Activated naive CD8-positive, alpha-beta T cell treated with anti-CD3 and anti-CD28 coated beads for 36 hours (primary cell): ENCODE measurements at regions not wholly inside any gene's neighbourhood (a gene's known extent, or its start where the extent isn't known, plus 50 kb on each side); places are given as distances from the start of the nearest gene placed in this dataset.

Experiments
- DNase-seq: peaks from one replicate; pipeline ENCODE4 v3.0.0; 2021
- H3K27ac Mint-ChIP-seq: one replicate; pipeline ENCODE4 v1.8.0; 2022; ENCODE audit warnings: mild to moderate bottlenecking, moderate library complexity, mixed read lengths
- H3K27me3 Mint-ChIP-seq: one replicate; pipeline ENCODE4 v1.8.0; 2022; ENCODE audit warnings: mild to moderate bottlenecking, mixed read lengths
- H3K36me3 Mint-ChIP-seq: one replicate; pipeline ENCODE4 v1.8.0; 2021; ENCODE audit warnings: mild to moderate bottlenecking, mixed read lengths
- H3K4me1 Mint-ChIP-seq: one replicate; pipeline ENCODE4 v1.8.0; 2021; ENCODE audit warnings: mixed read lengths
- H3K4me3 Mint-ChIP-seq: one replicate; pipeline ENCODE4 v1.8.0; 2022; ENCODE audit warnings: mild to moderate bottlenecking, moderate library complexity, mixed read lengths
- H3K9me3 Mint-ChIP-seq: one replicate; pipeline ENCODE4 v1.8.0; 2022; ENCODE audit warnings: mixed read lengths

GRCh38 chr15:96553451-96553850, 223.0 kb downstream of the NR2F2 start:
- DNase-seq: no peak
- no peak overlapping the region for H3K27ac Mint-ChIP-seq
- no peaks in the 10 kb centered on the region for H3K4me1 Mint-ChIP-seq
- no peaks in the 10 kb centered on the region for H3K9me3 Mint-ChIP-seq
- no peaks in the 10 kb centered on the region for H3K27me3 Mint-ChIP-seq
- no peaks in the 10 kb centered on the region for H3K36me3 Mint-ChIP-seq
- no peak overlapping the region for H3K4me3 Mint-ChIP-seq

DNA sequence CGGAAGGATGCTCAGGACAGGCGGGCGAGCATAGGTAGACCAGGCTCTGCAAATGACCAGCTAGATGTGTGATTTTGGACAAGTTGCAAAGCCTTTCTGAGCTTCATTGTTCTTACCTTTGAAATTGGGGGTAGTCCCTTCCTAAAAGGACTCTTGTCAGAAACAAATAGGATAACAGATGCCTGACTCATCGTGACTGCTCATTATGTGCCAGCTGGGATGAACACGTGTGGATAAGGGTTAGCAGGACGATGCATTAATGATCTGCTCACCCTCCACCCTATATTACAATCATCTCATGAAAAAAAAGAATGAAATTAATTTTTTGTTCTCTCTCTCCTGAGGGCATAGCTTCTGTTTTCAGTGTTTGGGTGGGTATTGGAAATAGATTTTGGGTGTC, 223.4 kb downstream of the NR2F2 start:
- Mint-ChIP-seq H3K9me3 (no peaks in the 10 kb centered on the region), H3K4me1 (no peaks in the 10 kb centered on the region), H3K4me3 (no peak overlapping the region), H3K36me3 (no peaks in the 10 kb centered on the region), H3K27ac (no peak overlapping the region), H3K27me3 (no peaks in the 10 kb centered on the region)
- no peak for DNase-seq

DNA sequence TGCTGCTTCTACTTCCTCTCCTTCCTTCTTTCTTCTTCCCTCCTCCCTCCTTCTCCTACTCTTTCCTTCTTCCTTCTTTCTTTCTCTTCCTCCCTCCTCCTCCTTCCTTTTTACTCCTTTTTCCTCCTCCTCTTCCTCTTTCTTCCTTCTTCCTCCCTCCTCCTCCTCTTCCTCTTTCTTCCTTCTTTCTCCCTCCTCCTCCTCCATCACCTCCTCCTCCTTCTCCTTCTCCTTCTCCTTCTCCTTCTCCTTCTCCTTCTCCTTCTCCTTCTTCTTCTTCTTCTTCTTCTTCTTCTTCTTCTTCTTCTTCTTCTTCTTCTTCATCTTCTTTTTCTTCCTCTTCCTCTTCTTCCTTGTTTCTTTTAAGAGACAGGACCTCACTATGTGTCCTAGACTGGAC, 224.0 kb downstream of the NR2F2 start:
- no peak for DNase-seq
- no peaks in the 10 kb centered on the region for H3K36me3 Mint-ChIP-seq
- no peaks in the 10 kb centered on the region for H3K9me3 Mint-ChIP-seq
- no peaks in the 10 kb centered on the region for H3K4me1 Mint-ChIP-seq
- no peak overlapping the region for H3K27ac Mint-ChIP-seq
- no peak overlapping the region for H3K4me3 Mint-ChIP-seq
- no peaks in the 10 kb centered on the region for H3K27me3 Mint-ChIP-seq

DNA sequence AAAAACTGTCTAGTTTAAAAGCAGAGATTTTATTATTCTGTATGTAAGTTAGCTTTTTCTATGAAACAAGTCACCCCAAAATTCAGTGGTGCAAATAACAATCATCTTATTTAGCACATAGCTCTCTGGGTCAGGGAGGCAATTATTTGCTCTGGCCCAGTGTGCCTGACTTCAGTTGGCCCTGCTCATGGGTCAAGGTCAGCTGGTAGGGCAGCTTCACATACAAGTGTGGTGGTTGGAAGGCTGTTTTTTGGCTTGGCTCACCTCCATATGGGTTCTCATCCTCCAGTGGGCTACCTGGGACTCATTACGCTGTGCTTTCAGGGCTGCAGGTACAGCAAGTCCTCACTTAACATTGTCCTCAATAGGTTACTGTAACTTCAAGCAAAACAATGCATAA, 228.6 kb downstream of the NR2F2 start:
- no peaks in the 10 kb centered on the region for H3K4me1 Mint-ChIP-seq
- H3K27ac Mint-ChIP-seq: no peak overlapping the region
- peaks cover 6% of the 10 kb centered on the region for H3K9me3 Mint-ChIP-seq
- no peaks in the 10 kb centered on the region for H3K36me3 Mint-ChIP-seq
- H3K27me3 Mint-ChIP-seq: no peaks in the 10 kb centered on the region
- H3K4me3 Mint-ChIP-seq: no peak overlapping the region
- DNase-seq: no peak

DNA sequence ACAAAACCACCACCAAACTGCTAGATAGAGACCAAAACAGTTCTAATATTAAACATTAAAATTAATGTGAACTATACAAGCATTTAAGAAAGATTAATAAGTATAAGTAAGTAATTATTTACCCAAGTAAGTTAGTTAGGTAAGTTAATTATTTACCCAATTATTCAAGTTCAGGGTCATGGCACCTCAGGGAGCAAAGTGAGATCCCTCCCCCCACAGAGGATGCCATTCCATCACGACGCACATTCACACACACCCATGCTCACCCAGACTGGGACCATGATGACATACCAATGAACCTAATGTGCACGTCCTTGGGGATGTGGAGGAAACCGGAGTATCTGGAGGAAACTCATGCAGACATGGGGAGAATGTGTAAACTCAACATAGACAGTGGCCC, 229.1 kb downstream of the NR2F2 start:
- no peaks in the 10 kb centered on the region for H3K4me1 Mint-ChIP-seq

DNA sequence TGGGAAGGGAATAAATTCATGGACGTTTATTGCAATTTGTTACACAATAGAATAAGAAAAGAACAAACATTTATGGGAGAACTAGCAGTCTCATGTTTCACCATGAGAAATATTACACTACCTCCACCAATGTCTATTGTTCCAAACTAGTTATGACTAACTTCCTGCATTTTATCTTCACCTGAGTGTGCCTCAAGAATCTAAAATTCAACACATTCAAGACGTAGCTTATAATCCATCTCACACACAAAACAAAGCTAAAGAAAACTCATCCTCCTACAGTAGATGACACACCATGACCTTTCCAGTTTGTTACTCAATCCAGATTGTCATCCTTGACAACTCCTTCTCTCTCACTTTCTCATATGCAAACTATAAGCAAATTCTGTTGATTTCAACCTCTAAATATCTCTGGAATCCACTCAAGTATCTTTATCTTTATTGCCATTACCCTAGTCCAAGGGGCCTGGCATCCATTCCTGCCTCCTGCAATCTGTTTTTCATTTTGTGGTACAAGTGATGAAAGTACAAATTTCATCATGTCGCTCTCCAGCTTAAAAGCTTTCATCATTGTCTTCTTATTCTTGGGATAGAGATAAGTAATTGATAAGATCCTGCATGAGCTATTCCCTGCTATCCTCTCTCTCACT, 229.9 kb downstream of the NR2F2 start:
- no peak overlapping the region for H3K27ac Mint-ChIP-seq
- peaks cover 6% of the 10 kb centered on the region for H3K9me3 Mint-ChIP-seq
- H3K4me3 Mint-ChIP-seq: no peak overlapping the region
- H3K27me3 Mint-ChIP-seq: no peaks in the 10 kb centered on the region
- DNase-seq: no peak
- no peaks in the 10 kb centered on the region for H3K4me1 Mint-ChIP-seq
- H3K36me3 Mint-ChIP-seq: no peaks in the 10 kb centered on the region

More for the DNA sequence above, 229.1 kb downstream of the NR2F2 start:
- Mint-ChIP-seq H3K36me3 (no peaks in the 10 kb centered on the region), H3K27me3 (no peaks in the 10 kb centered on the region), H3K27ac (no peak overlapping the region), H3K9me3 (peaks cover 6% of the 10 kb centered on the region), H3K4me3 (no peak overlapping the region)
- DNase-seq: no peak

DNA sequence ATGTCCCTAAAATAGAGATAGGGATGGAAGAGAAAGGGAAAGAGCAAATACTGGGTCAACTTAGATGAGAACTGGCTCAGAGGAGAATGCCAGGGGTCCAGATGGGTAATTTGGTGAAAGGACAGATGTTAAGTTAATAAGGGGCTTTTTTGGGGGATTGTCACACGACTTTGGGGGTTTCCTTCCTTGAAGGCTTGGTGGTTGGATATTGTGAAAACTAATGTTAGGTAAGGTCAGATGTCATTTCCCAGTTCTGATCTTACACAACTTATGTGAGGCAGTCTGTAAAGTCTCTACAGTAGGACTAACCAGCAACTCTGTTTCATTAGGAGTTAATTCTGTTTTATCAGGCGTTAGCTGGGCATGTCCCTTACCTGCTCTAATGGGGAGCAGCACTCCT, 231.1 kb downstream of the NR2F2 start:
- Mint-ChIP-seq H3K4me1 (no peaks in the 10 kb centered on the region), H3K36me3 (no peaks in the 10 kb centered on the region), H3K27ac (no peak overlapping the region), H3K4me3 (no peak overlapping the region), H3K9me3 (peaks cover 6% of the 10 kb centered on the region), H3K27me3 (no peaks in the 10 kb centered on the region)
- no peak for DNase-seq

- peaks cover 6% of the 10 kb centered on the region for H3K9me3 Mint-ChIP-seq
- no peaks in the 10 kb centered on the region for H3K36me3 Mint-ChIP-seq
- no peak overlapping the region for H3K27ac Mint-ChIP-seq
- no peak for DNase-seq
- H3K4me1 Mint-ChIP-seq: no peaks in the 10 kb centered on the region
- no peak overlapping the region for H3K4me3 Mint-ChIP-seq
- no peaks in the 10 kb centered on the region for H3K27me3 Mint-ChIP-seq
Observed at GRCh38 chr15:96564546-96564945, 234.0 kb downstream of the NR2F2 start.

DNA sequence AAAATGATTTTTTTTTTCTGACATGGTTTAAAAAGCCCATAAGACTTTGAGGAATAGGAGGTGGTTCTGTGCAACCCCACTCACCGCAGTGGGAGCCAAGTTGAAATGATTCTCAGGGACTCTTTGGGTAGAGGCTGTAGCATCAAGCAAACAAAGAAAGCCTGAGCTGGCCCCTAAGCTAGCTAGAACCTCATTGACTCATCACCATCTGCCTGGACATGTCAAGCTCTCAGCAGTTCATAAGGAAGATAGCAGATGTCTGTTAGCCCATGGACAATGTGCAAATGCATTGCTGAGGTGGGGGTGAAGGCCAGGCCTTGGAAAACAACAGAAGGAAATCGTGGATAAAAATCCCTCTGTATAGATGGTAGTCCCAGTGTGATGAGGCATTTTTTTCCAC, 234.8 kb downstream of the NR2F2 start:
- Mint-ChIP-seq H3K9me3 (peaks cover 6% of the 10 kb centered on the region), H3K4me3 (no peak overlapping the region), H3K4me1 (no peaks in the 10 kb centered on the region), H3K27me3 (no peaks in the 10 kb centered on the region), H3K27ac (no peak overlapping the region), H3K36me3 (no peaks in the 10 kb centered on the region)
- no peak for DNase-seq

- H3K4me3 Mint-ChIP-seq: no peak overlapping the region
- H3K36me3 Mint-ChIP-seq: no peaks in the 10 kb centered on the region
- H3K27ac Mint-ChIP-seq: no peak overlapping the region
- H3K4me1 Mint-ChIP-seq: no peaks in the 10 kb centered on the region
- peaks cover 4% of the 10 kb centered on the region for H3K9me3 Mint-ChIP-seq
- H3K27me3 Mint-ChIP-seq: peaks cover 8% of the 10 kb centered on the region
- no peak for DNase-seq
Observed at GRCh38 chr15:96574782-96575181, 244.3 kb downstream of the NR2F2 start.

DNA sequence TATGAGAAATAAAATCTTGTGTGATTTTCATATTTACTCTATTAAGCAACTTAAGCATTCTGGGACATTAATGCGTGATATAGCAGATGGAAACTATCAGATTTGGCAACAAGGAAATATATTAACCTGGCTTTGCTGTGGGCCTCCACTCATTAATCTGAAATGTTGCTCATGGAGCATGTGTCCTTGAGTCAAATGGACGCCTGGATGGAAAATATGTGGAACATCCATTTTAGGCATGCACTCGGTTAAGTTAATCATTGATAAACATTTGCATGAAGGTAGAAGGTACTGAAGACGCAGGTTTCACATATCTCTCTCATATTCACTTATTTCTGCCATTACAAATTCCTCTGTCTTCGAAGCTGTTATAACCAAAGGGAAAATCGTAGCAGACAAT, 246.1 kb downstream of the NR2F2 start:
- Mint-ChIP-seq H3K36me3 (no peaks in the 10 kb centered on the region), H3K4me3 (no peak overlapping the region), H3K9me3 (peaks cover 4% of the 10 kb centered on the region), H3K4me1 (no peaks in the 10 kb centered on the region), H3K27me3 (peaks cover 8% of the 10 kb centered on the region), H3K27ac (no peak overlapping the region)
- no peak for DNase-seq

DNA sequence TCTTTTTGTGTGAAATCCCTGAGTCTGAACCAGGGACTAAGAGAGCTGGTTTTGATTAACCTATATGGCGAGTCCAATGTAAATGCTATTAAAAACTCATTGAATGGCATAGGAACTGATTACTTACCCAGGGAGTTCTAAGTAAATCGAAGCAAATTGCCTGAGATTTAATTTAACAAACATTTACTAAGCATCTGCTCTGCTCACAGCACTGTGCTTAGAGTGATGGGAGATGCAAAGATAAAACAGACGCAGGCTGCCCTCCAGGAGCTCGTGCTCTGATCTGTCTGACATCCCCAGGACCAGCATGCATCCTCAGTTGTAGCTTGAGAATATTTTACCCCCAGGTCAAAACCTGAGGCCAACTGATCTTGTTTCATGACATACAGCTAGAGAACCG, 247.9 kb downstream of the NR2F2 start:
- peaks cover 5% of the 10 kb centered on the region for H3K27me3 Mint-ChIP-seq
- no peak for DNase-seq
- no peak overlapping the region for H3K4me3 Mint-ChIP-seq
- H3K4me1 Mint-ChIP-seq: no peaks in the 10 kb centered on the region
- no peak overlapping the region for H3K27ac Mint-ChIP-seq
- H3K9me3 Mint-ChIP-seq: no peaks in the 10 kb centered on the region
- H3K36me3 Mint-ChIP-seq: no peaks in the 10 kb centered on the region

DNA sequence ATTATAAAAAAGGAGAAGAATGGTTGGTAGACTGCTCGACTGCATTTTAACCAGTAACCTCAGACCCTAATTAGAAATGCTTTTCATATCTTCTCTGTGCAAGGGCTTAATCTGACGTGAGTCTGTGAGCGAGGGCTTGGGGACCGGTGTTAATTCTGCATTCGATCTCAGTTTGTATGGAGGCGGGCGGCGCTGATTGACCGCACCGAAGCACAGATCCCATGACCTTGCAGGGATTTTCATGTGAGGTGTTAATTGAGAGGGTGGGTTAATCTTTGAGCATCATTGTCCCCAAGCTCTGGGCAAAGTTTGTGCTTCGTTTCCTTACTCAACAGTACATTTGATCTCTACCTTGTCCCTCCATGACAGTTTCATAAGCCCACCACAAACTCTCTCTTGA, 250.9 kb downstream of the NR2F2 start:
- Mint-ChIP-seq H3K27me3 (peaks cover 8% of the 10 kb centered on the region), H3K4me1 (no peaks in the 10 kb centered on the region), H3K36me3 (no peaks in the 10 kb centered on the region), H3K9me3 (no peaks in the 10 kb centered on the region), H3K27ac (no peak overlapping the region), H3K4me3 (no peak overlapping the region)
- no peak for DNase-seq

DNA sequence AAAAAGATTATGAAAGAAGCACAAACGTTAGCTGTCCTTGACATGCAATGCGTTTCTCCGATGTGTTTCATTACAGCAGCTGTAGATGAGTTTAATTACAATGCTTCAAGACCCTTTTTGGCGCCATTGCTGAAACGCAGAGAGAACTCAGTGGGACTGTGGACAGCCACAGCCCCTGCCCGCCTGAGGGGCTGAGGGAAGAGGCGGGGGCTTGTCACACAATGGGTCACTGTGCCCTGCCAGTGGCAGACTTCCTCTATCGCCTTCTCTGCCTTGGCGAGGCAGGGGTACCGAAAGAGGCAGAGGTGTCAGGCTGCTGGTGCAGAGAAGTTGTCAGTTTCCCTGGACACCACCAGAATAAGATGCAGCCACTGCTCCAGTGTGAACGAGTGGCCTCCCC, 252.0 kb downstream of the NR2F2 start:
- Mint-ChIP-seq H3K36me3 (no peaks in the 10 kb centered on the region), H3K4me1 (no peaks in the 10 kb centered on the region), H3K27me3 (peaks cover 8% of the 10 kb centered on the region), H3K4me3 (no peak overlapping the region), H3K27ac (no peak overlapping the region), H3K9me3 (no peaks in the 10 kb centered on the region)
- no peak for DNase-seq

DNA sequence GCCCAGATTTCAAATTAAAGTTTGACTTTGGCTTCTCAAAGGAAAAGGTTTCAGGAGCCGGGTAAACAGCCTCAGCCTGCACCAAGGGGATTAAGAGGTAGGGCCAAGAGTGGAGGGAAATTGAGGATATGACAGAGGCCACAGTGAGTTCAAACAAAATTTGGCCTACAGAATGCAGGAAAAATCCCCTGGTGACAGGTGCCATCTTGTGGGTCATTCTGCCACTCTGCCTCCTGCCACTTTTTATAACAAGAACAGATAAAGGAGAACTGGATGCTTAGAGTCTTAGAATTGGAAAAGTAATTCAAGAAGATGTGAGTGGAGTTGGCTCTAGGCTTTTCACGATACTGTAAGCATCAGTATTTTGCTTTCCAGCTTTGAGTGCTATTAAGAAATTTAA, 253.2 kb downstream of the NR2F2 start:
- no peaks in the 10 kb centered on the region for H3K36me3 Mint-ChIP-seq
- H3K4me3 Mint-ChIP-seq: no peak overlapping the region
- DNase-seq: no peak
- peaks cover 8% of the 10 kb centered on the region for H3K27me3 Mint-ChIP-seq
- no peaks in the 10 kb centered on the region for H3K9me3 Mint-ChIP-seq
- H3K27ac Mint-ChIP-seq: no peak overlapping the region
- no peaks in the 10 kb centered on the region for H3K4me1 Mint-ChIP-seq

DNA sequence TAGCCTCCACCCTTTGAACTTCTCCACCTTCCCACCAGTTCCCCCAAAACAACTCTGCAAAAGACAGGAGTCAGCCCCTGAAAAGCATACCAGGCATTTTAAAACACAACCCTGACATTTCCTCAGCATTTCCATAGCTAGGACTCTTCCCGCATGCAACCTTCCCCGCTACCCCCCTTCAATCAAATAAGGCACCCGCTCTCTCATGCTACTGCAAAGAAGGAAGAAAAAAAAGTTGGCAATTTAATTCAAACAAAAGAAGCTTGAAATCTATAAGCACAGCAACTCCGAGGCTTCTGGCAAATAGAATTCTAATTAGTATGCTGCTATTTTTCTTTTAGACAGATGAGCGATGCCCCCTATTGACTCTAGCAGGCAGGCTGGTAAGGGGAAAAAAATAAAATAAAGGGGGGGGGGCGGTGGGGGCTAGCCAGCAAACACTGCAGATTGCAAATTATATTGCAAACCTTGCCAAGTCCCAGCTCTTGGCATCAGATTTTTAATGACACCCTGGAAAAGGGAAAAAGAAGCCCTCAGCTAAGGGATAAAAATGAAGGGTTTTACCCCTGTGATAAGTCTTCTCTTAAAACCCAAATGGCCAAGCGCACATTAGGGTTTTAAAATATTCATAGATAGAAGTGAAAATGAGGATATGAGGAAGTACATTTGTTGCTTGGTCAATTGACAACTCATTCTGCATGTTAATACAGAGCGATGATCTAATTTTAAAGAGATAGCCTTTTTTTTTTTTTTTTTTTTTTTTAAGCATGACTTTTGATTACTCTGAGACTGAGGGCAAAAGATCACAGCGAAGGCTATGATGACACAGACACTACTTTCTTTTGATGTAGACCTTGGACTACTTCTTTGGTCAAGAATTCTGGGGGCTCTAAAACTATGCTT, 255.2 kb downstream of the NR2F2 start:
- DNase-seq: no peak
- H3K36me3 Mint-ChIP-seq: no peaks in the 10 kb centered on the region
- no peak overlapping the region for H3K27ac Mint-ChIP-seq
- no peaks in the 10 kb centered on the region for H3K9me3 Mint-ChIP-seq
- peaks cover 8% of the 10 kb centered on the region for H3K27me3 Mint-ChIP-seq
- H3K4me3 Mint-ChIP-seq: no peak overlapping the region
- no peaks in the 10 kb centered on the region for H3K4me1 Mint-ChIP-seq
